GM21515 (cell line): ENCODE measurements at regions not wholly inside any gene's neighbourhood (a gene's known extent, or its start where the extent isn't known, plus 50 kb on each side); places are given as distances from the start of the nearest gene placed in this dataset.
A peak's percentile ranks its signal among the peaks of the same experiment; 100 is the strongest.
"Not testable (repeated sequence)": the region's sequence is repeated elsewhere in the genome, so short reads cannot be mapped to it uniquely, and the experiment has no call there.

Experiments
- ATAC-seq: cut with Tn5 transposase; IDR thresholded peaks from one replicate; pipeline ENCODE4 v1.9.1; 2021; ENCODE audit not compliant: unreplicated experiment

DNA sequence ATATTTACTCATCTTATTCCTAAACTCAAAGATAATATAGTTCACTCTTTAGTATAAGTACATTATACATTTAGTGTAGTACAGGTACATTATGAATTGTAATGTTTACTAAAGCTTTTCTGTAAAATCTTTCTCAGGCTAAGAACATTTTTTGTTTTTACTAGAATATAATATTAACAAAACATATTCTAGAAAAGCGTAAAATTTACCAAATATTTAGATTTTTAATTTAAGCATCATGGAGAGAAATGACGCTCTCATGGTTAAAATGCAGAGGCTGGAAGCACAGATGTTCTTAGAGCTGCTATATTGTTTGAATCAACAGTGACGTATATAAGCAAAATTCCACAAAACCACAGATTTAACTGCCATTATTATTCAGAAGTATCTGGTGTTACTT is 54.7 kb upstream of the NBPF15 start:
- not testable (repeated sequence) for ATAC-seq

DNA sequence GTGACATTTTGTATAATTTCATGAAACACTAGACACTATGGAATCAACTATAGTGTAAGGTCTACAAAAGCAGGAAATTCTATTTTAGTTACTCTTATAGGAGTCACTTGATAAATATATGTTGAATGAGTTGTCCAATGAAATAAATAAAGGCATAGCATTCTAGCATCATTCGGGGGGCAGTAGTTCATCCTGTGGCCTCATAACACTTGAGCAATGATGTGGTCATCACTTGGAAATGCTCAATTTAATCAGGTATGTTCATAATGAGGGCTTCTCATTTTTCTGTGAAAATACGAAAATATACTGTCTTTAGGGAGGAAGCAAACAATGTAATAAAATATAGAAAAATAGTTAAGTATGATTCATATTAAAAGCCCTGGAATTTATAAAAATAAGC is 55.4 kb upstream of the NBPF15 start:
- ATAC-seq = not testable (repeated sequence)

DNA sequence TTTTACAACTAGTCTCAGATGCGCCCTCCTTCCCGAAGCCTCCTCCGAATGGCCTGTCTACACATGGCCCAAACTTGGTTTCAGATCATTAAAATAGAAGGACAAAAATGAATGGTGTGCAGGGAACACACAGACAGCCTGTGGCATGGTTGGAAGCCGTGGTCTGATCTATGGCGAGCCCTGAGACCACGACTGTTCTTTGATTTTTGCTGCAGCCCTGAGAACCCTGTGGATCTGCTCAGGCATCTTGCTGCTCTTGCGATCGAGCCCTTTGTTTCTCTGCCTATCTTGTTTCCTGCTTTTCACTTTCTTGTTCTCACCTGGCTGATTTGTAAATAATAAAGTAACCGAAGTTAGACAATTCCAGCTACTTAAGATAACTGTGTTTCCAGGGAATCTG is 57.0 kb upstream of the NBPF15 start:
- ATAC-seq = not testable (repeated sequence)

DNA sequence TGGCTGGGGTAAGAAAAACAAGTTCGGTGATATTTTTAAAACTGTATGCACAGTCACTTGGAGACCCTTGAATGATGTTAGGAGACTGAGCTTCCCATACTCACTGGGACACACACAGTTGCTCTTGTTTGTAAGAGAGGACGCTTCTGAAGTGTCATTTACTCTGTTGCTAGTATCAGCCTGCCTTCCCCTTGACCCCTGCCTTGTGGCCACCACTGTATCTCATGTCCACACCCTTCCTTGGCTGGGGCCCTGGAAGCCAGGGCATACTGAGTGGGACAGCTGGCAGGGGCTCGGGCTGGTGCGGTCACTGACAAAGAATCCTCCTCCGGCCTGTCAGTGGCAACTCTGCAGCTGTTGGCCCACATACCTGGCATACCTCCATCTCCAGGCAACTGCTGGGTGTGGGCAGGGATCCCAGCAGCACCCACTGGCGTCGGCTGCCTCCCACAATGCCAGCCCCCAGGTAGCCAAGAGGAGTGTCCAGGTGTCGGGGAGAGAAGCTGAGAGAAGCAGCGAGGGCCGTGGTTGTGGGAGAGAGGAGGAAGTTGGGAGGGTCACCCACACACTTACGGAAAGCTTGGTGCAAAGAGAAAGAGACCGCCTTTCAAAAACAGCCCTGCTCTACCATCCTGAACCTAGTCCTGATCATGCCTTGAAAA is 58.2 kb upstream of the NBPF15 start:
- not testable (repeated sequence) for ATAC-seq

DNA sequence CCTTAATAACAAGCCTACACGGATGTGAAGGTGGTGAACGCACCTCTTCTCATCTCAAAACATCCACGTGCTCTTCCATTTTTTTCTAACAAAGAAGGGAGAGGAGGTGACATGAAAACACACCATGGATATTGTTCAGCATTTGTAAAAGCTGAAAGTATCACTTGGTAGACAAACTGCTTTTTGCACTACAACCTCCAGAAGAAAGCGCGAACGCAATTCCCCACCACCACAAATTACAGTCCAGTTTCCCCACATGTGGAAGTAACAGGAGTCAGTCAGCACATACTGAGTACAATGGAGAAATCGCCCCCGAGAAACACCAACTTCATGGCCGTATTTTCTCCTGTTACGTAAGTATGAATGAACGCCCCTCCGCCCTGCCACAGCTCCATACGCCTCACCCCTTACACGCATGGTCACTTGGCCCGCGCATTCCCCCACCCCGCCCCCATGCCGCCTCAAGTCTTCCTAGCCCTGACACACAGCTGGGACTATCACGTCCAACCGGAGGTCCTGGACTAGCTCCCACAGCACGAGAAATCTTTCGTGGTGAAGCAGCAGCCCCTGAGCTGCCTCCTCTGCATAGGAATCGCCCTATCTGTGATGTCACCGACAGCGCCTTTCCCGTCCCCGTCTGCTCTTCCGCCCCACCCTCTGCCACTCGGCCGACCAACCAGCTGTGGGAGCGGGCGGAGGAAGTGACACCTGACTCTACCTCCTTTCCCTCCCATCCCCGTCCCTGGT is 62.4 kb upstream of the NBPF15 start:
- peak; percentile 89 for ATAC-seq

DNA sequence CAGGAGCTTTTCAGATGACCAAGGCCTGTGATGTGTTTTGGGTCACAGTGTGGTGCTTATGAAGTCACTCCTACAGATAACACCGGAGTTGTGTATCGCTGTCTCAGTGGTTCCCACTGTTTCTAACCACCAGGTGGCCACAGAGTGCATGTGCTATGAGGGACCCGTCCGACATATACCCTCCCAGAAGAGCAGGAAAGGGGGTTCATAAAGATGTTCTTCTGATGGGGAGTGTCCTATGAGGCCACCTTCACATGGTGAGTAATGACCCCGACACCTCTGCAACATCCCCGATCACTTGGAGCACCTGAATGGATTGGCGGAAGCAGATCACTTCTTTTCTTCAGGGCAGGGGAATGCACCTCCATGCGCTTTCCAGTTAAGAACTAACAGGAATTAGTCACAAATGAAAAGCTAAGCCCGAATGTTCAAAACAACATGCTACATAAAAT is 60.5 kb upstream of the PPIAL4F start:
- ATAC-seq = not testable (repeated sequence)

DNA sequence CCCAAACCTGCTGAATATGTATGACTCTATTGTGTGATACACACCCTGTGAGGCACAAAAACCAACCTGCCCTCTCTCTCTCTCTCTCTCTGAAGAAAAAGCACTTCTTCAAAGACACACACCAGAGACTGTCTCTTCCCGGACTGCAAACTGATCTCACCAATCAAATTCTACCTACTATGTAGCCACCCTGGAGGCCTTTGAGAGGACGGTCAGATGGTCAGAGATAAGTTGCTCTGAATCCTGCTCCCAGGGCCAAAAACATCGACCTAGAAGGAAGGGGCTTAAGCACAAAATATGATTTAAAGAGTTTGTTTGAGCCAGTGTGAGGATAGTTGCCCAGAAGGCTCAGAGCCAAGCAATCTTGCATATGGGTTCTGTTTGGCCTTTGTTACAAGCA is 59.2 kb upstream of the PPIAL4F start:
- not testable (repeated sequence) for ATAC-seq

DNA sequence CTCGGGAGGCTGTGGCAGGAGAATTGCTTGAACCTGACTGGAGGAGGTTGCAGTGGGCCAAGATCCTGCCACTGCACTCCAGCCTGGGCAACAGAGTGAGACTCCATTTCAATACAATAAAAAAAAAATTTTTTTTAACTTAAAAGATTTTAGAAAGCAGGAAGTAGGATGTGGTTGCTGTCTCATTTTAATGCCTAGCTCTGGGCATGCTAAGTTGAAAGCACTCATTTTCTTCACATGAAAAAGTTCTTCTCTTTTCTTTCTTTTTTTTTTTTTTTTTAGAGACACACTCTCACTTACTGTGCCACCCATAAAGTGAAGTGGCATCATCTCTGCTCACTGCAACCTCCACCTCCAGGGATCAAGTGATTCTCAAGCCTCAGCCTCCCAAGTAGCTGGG is 58.4 kb upstream of the PPIAL4F start:
- ATAC-seq = not testable (repeated sequence)

DNA sequence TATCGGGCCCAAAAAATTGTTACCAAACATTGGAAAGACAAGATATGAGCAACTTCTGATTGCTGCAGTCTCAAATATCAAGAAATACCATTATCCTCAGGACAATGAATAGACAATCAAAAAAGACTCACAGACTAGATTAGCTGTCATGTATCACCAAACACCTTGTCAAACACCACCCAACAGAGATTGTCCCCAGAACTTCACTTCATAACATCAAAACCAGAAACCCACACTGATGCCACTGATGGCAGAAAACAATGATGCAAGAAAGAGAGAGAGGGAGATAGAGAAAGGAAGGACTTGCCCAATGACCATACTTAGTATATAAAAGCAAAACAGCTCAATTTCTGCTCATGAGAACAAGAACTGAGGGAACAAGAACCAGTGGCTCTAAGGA is 56.0 kb upstream of the PPIAL4F start:
- not testable (repeated sequence) for ATAC-seq

DNA sequence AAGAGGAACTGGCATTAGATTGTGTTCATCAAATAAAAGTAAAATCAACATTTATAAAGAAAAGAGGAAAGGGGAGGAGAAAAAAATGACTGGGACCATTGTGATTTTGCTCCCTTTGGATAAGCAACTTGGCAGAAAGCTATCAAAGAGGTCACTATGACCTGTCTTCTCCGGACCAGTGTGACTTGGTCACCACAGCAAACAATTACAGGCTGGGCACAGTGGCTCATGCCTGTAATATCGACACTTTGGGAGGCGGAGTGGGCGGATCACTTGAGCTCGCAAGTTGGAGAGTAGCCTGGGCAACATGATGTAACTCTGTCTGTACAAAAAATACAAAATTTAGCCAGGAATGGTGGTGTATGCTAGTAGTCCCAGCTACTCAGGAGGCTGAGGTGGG is 55.5 kb upstream of the PPIAL4F start:
- ATAC-seq = not testable (repeated sequence)

DNA sequence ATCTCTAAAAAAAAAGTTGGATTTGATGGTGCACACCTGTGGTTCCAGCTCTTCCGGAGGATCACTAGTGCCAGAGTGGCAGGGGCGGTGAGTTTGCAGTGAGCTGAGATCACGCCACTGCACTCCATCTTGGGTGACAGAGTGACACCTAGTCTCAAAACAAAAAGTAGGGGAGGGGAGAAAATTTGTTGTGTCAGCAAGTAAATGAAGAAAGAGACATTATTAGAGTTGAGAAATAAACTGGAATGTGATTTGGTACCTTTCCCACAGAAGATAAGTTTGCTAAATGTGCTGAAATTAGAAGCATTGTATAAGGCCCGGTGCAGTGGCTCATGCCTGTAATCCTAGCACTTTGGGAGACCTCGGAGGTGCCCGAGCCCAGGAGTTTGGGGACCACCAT is 54.0 kb upstream of the PPIAL4F start:
- not testable (repeated sequence) for ATAC-seq

DNA sequence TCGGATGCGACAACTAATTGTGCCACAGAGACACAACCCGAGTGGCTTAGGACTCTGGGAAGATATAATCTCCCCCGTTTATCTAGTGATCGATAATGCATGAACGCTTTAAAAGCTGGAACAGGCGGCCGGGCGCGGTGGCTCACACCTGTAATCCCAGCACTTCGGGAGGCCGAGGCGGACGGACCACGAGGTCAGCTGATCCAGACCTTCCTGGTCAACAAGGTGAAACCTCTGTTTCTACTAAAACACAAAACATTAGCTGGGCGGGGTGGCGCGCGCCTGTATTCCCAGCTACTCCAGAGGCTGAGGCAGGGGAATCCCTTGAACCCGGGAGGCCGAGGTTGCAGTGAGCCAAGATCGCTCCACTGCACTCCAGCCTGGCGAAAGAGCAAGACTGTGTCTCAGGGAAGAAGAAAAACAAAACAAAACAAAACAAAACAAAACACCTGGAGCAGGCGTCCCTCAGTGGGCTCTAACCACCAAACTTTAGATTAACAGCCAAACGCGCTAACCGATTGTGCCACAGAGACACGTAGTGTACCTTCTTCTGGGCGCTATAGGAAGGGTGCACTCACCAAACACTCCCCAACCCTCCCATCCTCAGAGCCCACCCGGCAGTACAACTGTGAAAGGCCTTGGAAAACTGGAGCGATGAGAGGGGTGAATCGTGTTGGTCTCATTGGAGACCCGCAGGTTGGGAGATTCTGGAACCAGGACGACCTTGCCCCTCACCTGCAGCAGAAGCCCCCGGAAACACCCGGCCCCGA is 53.3 kb upstream of the PPIAL4F start:
- not testable (repeated sequence) for ATAC-seq
